Frontal cortex (tissue), 3 donors: ENCODE measurements at regions not wholly inside any gene's neighbourhood (a gene's known extent, or its start where the extent isn't known, plus 50 kb on each side); places are given as distances from the start of the nearest gene placed in this dataset.
"Not testable (repeated sequence)": the region's sequence is repeated elsewhere in the genome, so short reads cannot be mapped to it uniquely, and the experiment has no call there.

Source experiments
- DNase-seq, 2 donors: peaks; one replicate each; pipeline ENCODE4 v3.0.0; 2012; ENCODE audit warnings: low spot score in 2 of 2
- FAIRE-seq: peaks from 2 replicates; lab custom pipeline; 2012; peaks lifted over from hg19 to GRCh38; lab: Jason Lieb, UNC
- donor health status: control.
- donor health status: control.
- donor health status: control.

GRCh38 chr1:112821307-112822063, 106.4 kb upstream of the PPM1J start:
- FAIRE-seq, DNase-seq: not testable (repeated sequence)

GRCh38 chr1:112818990-112819689, 104.0 kb upstream of the PPM1J start:
- DNase-seq (no peak), FAIRE-seq (no peak)

- DNase-seq (no peak), FAIRE-seq (no peak)
These were observed 102.6 kb upstream of the PPM1J start for GRCh38 chr1:112817555-112818373.

GRCh38 chr1:112815376-112815775, 100.2 kb upstream of the PPM1J start:
- FAIRE-seq (no peak), DNase-seq (no peak)

- not testable (repeated sequence) for FAIRE-seq, DNase-seq
These were observed 99.5 kb upstream of the PPM1J start for GRCh38 chr1:112814645-112815044.

GRCh38 chr1:112808861-112809684, 93.9 kb upstream of the PPM1J start:
- FAIRE-seq (no peak), DNase-seq (peak; percentile 28 to 77)

GRCh38 chr1:112807999-112808398, 92.9 kb upstream of the PPM1J start:
- FAIRE-seq (no peak), DNase-seq (no peak)

GRCh38 chr1:112807117-112807516, 92.0 kb upstream of the PPM1J start:
- DNase-seq (no peak), FAIRE-seq (no peak)

- FAIRE-seq, result no peak
- no peak for DNase-seq
These were observed 91.0 kb upstream of the PPM1J start for GRCh38 chr1:112806090-112806642.

GRCh38 chr1:112805155-112805853, 90.2 kb upstream of the PPM1J start:
- FAIRE-seq (no peak), DNase-seq (no peak)

- peak; percentile 46 to 74 for DNase-seq
- no peak for FAIRE-seq
These were observed 89.0 kb upstream of the PPM1J start for GRCh38 chr1:112803906-112804762.

- no peak for FAIRE-seq
- DNase-seq, result no peak
These were observed 85.2 kb upstream of the PPM1J start for GRCh38 chr1:112800289-112800688.

GRCh38 chr1:112798292-112798691, 83.2 kb upstream of the PPM1J start:
- FAIRE-seq (no peak), DNase-seq (no peak)

GRCh38 chr1:112797224-112797623, 82.1 kb upstream of the PPM1J start:
- FAIRE-seq (no peak), DNase-seq (no peak)

- FAIRE-seq, result no peak
- no peak for DNase-seq
These were observed 79.6 kb upstream of the PPM1J start for GRCh38 chr1:112794654-112795239.

- DNase-seq (no peak), FAIRE-seq (no peak)
These were observed 78.8 kb upstream of the PPM1J start for GRCh38 chr1:112793631-112794565.

GRCh38 chr1:112791723-112792104, 76.6 kb upstream of the PPM1J start:
- DNase-seq (no peak), FAIRE-seq (no peak)
